GM12878 (cell line): ENCODE measurements at regions not wholly inside any gene's neighbourhood (a gene's known extent, or its start where the extent isn't known, plus 50 kb on each side); places are given as distances from the start of the nearest gene placed in this dataset.

Experiments used
- ATAC-seq: fragments of 200-7000 bp; cut with Tn5 transposase; 3 replicates; pipeline ENCODE4 v1.9.1; 2020; ENCODE audit warnings: mild to moderate bottlenecking, moderate library complexity
- BruUV-seq: library from RNA; stranded (reverse); fragments of 400-500 nt; replicated peaks from 2 replicates; lab custom pipeline; 2021; lab: Mats Ljungman, UMichigan
- CTCF ChIA-PET: fragments of 300-600 bp; sonication (Branson Sonifier 250); formaldehyde crosslinking; extraction: SDS; loops from one replicate; lab custom pipeline; 2021; ENCODE audit warnings: inconsistent platforms; lab: Yijun Ruan, JAX
- POLR2A ChIA-PET: fragments of 350-600 bp; formaldehyde crosslinking; extraction: SDS; loops from one replicate; lab custom pipeline; 2021; ENCODE audit warnings: inconsistent platforms; lab: Charles Lee
- RAD21 ChIA-PET: fragments of 300-600 bp; sonication (Branson Sonifier 250); formaldehyde crosslinking; loops from one replicate; lab custom pipeline; 2023; ENCODE audit warnings: antibody characterized with exemption; ENCODE audit not compliant: unreplicated experiment; lab: Charles Lee
- SMC1A ChIA-PET: fragments of 300-600 bp; sonication (Branson Sonifier 250); formaldehyde crosslinking; loops from one replicate; lab custom pipeline; 2023; ENCODE audit not compliant: unreplicated experiment, uncharacterized antibody; lab: Charles Lee
- DNase-seq: peaks from one replicate; pipeline ENCODE4 v3.0.0-alpha.2; 2011; ENCODE audit warnings: low read depth, low spot score
- FAIRE-seq: peaks from 3 replicates; lab custom pipeline; 2011; peaks lifted over from hg19 to GRCh38; lab: Jason Lieb, UNC
- H2AFZ ChIP-seq: 2 replicates; pipeline ENCODE4 v1.6.0; 2011; ENCODE audit warnings: low read depth, low read length, control low read depth; ENCODE audit not compliant: control insufficient read depth
- H3K27ac ChIP-seq: 2 replicates; pipeline ENCODE4 v1.5.1; 2011; ENCODE audit warnings: control low read depth; ENCODE audit not compliant: control insufficient read depth, insufficient read depth
- H3K27me3 ChIP-seq, 2 experiments: replicated peaks in 1 of 2; 2 replicates each; pipeline versions ENCODE4 v1.6.0 to v1.6.1; 2011; ENCODE audit warnings: low read length in 1 of 2; ENCODE audit not compliant: control insufficient read depth in 2 of 2, insufficient read depth in 2 of 2
- H3K36me3 ChIP-seq, 2 experiments: 2 replicates each; pipeline ENCODE4 v1.5.1; 2011; ENCODE audit warnings: low read length in 1 of 2; ENCODE audit not compliant: control insufficient read depth in 2 of 2, insufficient read depth in 2 of 2
- H3K4me1 ChIP-seq: 2 replicates; pipeline ENCODE4 v1.6.1; 2011; ENCODE audit warnings: mild to moderate bottlenecking, low read length, moderate library complexity, mixed read lengths; ENCODE audit not compliant: control insufficient read depth, insufficient read depth
- H3K4me2 ChIP-seq: 2 replicates; pipeline ENCODE4 v1.6.0; 2011; ENCODE audit warnings: control low read depth; ENCODE audit not compliant: control insufficient read depth, insufficient read depth
- H3K4me3 ChIP-seq: fragments of 200-600 bp; sonication (generic); 2 replicates; pipeline ENCODE4 v1.5.1; 2016
- H3K79me2 ChIP-seq: 2 replicates; pipeline ENCODE4 v1.6.0; 2011; ENCODE audit warnings: low read length; ENCODE audit not compliant: control insufficient read depth, insufficient read depth
- H3K9ac ChIP-seq: 2 replicates; pipeline ENCODE4 v1.8.0; 2011; ENCODE audit warnings: low read length, control low read depth, mixed read lengths; ENCODE audit not compliant: control insufficient read depth, insufficient read depth
- H3K9me3 ChIP-seq: replicated peaks from 3 replicates; pipeline ENCODE4 v1.5.1; 2011; ENCODE audit warnings: mild to moderate bottlenecking, low read length; ENCODE audit not compliant: control insufficient read depth, insufficient read depth
- H4K20me1 ChIP-seq: 2 replicates; pipeline ENCODE4 v1.6.0; 2011; ENCODE audit not compliant: control insufficient read depth, insufficient read depth
- HDGF ChIP-seq: fragments of 450-650 bp; IDR thresholded peaks from 2 replicates; pipeline ENCODE4 v1.6.1; 2016; ENCODE audit warnings: antibody characterized with exemption
- KAT2A ChIP-seq: conservative IDR thresholded peaks from 2 replicates; pipeline ENCODE4 v1.6.1; 2011; ENCODE audit warnings: low read depth, low read length; ENCODE audit not compliant: control insufficient read depth
- MYB ChIP-seq: fragments of 150-350 bp; IDR thresholded peaks from 2 replicates; pipeline ENCODE4 v1.6.1; 2014; ENCODE audit warnings: mild to moderate bottlenecking, low read depth, low read length, borderline replicate concordance
- NBN ChIP-seq: fragments of 450-650 bp; IDR thresholded peaks from 2 replicates; pipeline ENCODE4 v1.6.1; 2016
- NR2C2 ChIP-seq: IDR thresholded peaks from 2 replicates; pipeline ENCODE4 v1.6.1; 2011; ENCODE audit warnings: borderline replicate concordance, low read depth; ENCODE audit not compliant: control insufficient read depth, insufficient read length
- SREBF2 ChIP-seq: IDR thresholded peaks from 2 replicates; pipeline ENCODE4 v1.6.1; 2012; ENCODE audit warnings: mild to moderate bottlenecking, low read length
- WGBS: methylation state at CpG from one replicate; pipeline ENCODE4 v1.1.6; 2016; ENCODE audit warnings: low lambda C conversion rate; ENCODE audit not compliant: insufficient replicate concordance, insufficient coverage; ENCODE audit errors: missing lambda C conversion rate; 5-methylcytosine and 5-hydroxymethylcytosine counted together
- in situ Hi-C: fragments of 300-500 bp; cut with MboI; formaldehyde crosslinking; loops from 9 replicates; pipeline ENCODE4 v1.14.3; 2018; ENCODE audit warnings: mixed read lengths
- intact Hi-C: fragments of 100-400 bp; cut with micrococcal nuclease; formaldehyde crosslinking; loops from one replicate; pipeline ENCODE4 v1.14.2; 2022; ENCODE audit not compliant: unreplicated experiment
- TF ChIP-seq, protein P1 (sequence below): fragments of 450-650 bp; formaldehyde crosslinking; IDR thresholded peaks from 2 replicates; pipeline ENCODE4 v1.4.0; 2022; ENCODE audit warnings: mild to moderate bottlenecking, moderate library complexity
- TF ChIP-seq, protein P2 (sequence below): fragments of 450-650 bp; formaldehyde crosslinking; IDR thresholded peaks from 2 replicates; pipeline ENCODE4 v1.5.0; 2022; ENCODE audit warnings: mild to moderate bottlenecking, missing genetic modification characterization
- TF ChIP-seq, protein P3 (sequence below): fragments of 450-650 bp; IDR thresholded peaks from 2 replicates; pipeline ENCODE4 v1.6.1; 2017; ENCODE audit warnings: borderline replicate concordance
- TF ChIP-seq, protein P4 (sequence below): fragments of 450-650 bp; IDR thresholded peaks from 2 replicates; pipeline ENCODE4 v1.6.1; 2018; ENCODE audit warnings: mild to moderate bottlenecking, low read depth, moderate library complexity; ENCODE audit not compliant: partially characterized antibody

DNA sequence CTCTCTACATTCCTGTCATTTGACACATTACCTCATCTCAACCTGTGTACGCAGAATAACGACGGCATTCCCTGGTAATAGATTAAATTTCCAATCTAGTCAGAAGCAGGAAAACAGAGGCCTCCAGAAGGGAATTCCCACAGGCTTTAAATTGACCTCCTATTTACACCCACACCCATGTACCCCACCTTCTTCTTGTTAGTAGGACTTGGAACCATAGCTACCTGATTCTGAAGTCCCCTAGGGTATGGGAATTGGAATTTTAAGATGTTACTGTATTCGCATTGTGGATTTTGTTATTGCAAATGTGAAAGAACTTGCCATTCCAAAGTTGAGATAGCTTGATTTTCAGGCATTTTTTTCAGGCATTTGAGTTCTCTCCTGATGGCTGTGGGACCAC is 377.5 kb upstream of the DYNLRB2 start:
- intact Hi-C loops: no loop called here
- ChIA-PET SMC1A (no interaction called here), CTCF (interaction anchor here (0.5 kb wide), 1 partner anchor 928 kb away, joined by 3 read pairs; no protein-coding TSS in a partner anchor), POLR2A (no interaction called here), RAD21 (no interaction called here)
- BruUV-seq: no TSS peak
- Histone ChIP-seq H4K20me1 (no peaks in the 10 kb centered on the region), H3K79me2 (no peaks in the 10 kb centered on the region), H3K4me3 (no peak overlapping the region), H3K27ac (no peak overlapping the region), H3K9me3 (no peaks in the 10 kb centered on the region), H3K36me3 (no peaks in the 10 kb centered on the region), H3K4me1 (no peaks in the 10 kb centered on the region), H3K9ac (no peak overlapping the region), H3K27me3 (no peaks in the 10 kb centered on the region), H3K4me2 (no peak overlapping the region), H2AFZ (no peak overlapping the region)
- in situ Hi-C loops: no loop called here
- no peak for TF ChIP-seq HDGF
- no peak for TF ChIP-seq MYB
- no peak for TF ChIP-seq NBN
- no peak for TF ChIP-seq NR2C2
- no peak for TF ChIP-seq SREBF2
- TF ChIP-seq, protein P1, sequence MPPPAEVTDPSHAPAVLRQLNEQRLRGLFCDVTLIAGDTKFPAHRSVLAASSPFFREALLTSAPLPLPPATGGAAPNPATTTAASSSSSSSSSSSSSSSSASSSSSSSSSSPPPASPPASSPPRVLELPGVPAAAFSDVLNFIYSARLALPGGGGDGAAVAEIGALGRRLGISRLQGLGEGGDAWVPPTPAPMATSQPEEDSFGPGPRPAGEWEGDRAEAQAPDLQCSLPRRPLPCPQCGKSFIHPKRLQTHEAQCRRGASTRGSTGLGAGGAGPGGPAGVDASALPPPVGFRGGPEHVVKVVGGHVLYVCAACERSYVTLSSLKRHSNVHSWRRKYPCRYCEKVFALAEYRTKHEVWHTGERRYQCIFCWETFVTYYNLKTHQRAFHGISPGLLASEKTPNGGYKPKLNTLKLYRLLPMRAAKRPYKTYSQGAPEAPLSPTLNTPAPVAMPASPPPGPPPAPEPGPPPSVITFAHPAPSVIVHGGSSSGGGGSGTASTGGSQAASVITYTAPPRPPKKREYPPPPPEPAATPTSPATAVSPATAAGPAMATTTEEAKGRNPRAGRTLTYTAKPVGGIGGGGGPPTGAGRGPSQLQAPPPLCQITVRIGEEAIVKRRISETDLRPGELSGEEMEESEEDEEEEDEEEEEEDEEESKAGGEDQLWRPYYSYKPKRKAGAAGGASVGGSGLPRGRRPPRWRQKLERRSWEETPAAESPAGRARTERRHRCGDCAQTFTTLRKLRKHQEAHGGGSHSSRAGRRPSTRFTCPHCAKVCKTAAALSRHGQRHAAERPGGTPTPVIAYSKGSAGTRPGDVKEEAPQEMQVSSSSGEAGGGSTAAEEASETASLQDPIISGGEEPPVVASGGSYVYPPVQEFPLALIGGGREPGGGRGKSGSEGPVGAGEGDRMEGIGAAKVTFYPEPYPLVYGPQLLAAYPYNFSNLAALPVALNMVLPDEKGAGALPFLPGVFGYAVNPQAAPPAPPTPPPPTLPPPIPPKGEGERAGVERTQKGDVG (CRISPR knock-in tag): no peak
- TF ChIP-seq, protein P2, sequence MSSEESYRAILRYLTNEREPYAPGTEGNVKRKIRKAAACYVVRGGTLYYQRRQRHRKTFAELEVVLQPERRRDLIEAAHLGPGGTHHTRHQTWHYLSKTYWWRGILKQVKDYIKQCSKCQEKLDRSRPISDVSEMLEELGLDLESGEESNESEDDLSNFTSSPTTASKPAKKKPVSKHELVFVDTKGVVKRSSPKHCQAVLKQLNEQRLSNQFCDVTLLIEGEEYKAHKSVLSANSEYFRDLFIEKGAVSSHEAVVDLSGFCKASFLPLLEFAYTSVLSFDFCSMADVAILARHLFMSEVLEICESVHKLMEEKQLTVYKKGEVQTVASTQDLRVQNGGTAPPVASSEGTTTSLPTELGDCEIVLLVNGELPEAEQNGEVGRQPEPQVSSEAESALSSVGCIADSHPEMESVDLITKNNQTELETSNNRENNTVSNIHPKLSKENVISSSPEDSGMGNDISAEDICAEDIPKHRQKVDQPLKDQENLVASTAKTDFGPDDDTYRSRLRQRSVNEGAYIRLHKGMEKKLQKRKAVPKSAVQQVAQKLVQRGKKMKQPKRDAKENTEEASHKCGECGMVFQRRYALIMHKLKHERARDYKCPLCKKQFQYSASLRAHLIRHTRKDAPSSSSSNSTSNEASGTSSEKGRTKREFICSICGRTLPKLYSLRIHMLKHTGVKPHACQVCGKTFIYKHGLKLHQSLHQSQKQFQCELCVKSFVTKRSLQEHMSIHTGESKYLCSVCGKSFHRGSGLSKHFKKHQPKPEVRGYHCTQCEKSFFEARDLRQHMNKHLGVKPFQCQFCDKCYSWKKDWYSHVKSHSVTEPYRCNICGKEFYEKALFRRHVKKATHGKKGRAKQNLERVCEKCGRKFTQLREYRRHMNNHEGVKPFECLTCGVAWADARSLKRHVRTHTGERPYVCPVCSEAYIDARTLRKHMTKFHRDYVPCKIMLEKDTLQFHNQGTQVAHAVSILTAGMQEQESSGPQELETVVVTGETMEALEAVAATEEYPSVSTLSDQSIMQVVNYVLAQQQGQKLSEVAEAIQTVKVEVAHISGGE: no peak
- no peak for TF ChIP-seq KAT2A
- TF ChIP-seq, protein P3, sequence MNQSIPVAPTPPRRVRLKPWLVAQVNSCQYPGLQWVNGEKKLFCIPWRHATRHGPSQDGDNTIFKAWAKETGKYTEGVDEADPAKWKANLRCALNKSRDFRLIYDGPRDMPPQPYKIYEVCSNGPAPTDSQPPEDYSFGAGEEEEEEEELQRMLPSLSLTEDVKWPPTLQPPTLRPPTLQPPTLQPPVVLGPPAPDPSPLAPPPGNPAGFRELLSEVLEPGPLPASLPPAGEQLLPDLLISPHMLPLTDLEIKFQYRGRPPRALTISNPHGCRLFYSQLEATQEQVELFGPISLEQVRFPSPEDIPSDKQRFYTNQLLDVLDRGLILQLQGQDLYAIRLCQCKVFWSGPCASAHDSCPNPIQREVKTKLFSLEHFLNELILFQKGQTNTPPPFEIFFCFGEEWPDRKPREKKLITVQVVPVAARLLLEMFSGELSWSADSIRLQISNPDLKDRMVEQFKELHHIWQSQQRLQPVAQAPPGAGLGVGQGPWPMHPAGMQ: no peak
- TF ChIP-seq, protein P4, sequence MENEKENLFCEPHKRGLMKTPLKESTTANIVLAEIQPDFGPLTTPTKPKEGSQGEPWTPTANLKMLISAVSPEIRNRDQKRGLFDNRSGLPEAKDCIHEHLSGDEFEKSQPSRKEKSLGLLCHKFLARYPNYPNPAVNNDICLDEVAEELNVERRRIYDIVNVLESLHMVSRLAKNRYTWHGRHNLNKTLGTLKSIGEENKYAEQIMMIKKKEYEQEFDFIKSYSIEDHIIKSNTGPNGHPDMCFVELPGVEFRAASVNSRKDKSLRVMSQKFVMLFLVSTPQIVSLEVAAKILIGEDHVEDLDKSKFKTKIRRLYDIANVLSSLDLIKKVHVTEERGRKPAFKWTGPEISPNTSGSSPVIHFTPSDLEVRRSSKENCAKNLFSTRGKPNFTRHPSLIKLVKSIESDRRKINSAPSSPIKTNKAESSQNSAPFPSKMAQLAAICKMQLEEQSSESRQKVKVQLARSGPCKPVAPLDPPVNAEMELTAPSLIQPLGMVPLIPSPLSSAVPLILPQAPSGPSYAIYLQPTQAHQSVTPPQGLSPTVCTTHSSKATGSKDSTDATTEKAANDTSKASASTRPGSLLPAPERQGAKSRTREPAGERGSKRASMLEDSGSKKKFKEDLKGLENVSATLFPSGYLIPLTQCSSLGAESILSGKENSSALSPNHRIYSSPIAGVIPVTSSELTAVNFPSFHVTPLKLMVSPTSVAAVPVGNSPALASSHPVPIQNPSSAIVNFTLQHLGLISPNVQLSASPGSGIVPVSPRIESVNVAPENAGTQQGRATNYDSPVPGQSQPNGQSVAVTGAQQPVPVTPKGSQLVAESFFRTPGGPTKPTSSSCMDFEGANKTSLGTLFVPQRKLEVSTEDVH: no peak
- ATAC-seq (no peak), FAIRE-seq (no peak), DNase-seq (no peak)
- WGBS: 76% methylated on average over 4 of the region's 4 CpGs
